GM20431 (cell line): ENCODE measurements at regions not wholly inside any gene's neighbourhood (a gene's known extent, or its start where the extent isn't known, plus 50 kb on each side); places are given as distances from the start of the nearest gene placed in this dataset.

Experiments used
- in situ Hi-C: fragments of 300-500 bp; cut with MseI, MboI; formaldehyde crosslinking; loops from one replicate; pipeline ENCODE4 v1.15.0; 2020; ENCODE audit warnings: low sequenced_read_pairs; ENCODE audit not compliant: unreplicated experiment

DNA sequence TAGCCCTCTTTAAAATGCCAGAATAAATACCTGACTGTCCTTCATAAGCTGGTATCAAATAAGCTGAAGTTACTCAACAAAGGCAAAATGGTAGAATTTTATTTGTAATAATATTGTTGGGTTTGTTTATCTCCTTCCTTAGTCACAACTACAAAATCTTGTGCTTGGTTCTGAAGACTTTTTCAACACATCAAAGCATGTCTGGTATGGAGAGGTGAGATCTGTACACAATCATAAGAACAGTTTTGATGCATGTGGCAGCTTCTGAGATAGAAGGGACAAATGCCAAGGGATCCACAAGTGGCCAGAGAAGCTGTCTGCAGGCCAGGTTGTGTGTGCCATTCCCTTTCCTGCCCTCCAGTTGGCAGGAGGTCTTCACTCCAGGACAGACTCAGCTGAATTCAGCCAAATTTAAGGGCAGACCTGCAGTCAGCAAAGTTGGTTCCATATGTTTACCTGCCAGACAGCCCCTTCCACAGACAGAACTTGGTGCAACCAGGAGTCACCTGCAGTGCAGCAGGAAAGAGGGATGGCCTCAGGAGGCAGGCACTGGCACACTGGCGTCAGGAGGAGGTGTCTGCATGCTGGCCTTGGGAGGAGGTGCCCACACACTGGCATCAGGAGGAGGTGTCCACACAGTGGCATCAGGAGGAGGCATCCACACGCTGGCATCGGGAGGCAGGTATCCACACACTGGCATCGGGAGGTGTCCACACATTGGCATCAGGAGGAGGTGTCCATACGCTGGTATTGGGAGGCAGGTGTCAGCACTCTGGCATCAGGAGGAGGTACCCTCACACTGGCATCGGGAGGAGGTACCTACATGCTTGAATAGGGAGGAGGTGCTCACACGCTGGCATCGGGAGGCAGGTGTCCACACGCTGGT lies 93.1 kb upstream of the IKZF1 start:
- in situ Hi-C loops, result loop anchor here (25.0 kb wide), 1 partner anchor 201 kb away; no protein-coding TSS in a partner anchor

DNA sequence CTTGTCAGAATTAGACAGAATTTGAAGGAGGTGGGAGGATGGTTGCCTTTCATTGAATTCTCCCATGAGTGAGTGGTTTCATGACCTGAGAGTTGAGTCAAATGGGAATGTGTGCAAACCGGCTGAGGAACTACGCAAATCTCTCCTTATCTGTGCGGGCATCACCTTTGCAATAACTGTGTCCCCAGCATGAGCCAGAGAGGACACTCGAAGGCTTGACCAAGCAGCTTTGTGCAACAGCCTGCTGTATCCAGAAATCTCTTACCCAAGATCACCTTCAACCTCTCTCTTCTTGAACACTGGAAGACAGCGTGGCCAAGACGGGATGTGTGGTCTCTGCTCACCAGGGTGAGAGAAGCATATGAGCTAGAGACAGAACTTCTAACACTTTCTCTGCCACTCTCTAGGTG lies 93.8 kb upstream of the IKZF1 start:
- in situ Hi-C loops, result loop anchor here (25.0 kb wide), 1 partner anchor 202 kb away; no protein-coding TSS in a partner anchor

DNA sequence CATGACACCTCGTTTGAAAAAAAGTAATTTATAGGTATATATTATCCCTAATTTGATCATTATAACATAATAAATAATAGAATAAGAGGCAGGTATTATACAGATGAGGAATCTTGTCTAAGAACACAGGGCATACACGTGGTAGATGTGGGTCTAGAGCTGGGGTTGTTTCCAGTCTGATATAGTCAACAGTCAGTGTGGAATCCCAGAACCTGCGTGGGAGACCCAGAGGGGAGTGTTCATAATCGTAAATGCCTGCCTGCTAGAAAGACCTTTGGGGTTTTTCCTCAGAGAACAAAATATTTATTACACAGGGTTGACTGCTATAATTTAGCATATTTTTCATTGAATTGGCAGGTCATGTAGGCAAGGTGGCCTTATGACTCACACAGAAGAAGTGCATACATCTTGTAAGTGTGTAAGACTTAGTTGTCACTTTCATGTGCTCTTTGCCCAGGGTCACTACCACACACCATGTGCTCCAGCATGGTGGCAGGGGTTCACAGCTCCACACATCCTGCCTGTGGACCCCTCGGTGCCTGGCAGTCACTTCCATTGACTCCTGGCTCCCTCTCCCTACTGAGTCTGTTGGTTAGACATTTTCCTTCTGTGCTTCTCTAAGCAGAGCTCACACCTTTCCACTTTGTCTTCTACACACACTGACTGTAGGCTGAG lies 94.9 kb upstream of the IKZF1 start:
- in situ Hi-C loops, result loop anchor here (25.0 kb wide), 1 partner anchor 203 kb away; no protein-coding TSS in a partner anchor

DNA sequence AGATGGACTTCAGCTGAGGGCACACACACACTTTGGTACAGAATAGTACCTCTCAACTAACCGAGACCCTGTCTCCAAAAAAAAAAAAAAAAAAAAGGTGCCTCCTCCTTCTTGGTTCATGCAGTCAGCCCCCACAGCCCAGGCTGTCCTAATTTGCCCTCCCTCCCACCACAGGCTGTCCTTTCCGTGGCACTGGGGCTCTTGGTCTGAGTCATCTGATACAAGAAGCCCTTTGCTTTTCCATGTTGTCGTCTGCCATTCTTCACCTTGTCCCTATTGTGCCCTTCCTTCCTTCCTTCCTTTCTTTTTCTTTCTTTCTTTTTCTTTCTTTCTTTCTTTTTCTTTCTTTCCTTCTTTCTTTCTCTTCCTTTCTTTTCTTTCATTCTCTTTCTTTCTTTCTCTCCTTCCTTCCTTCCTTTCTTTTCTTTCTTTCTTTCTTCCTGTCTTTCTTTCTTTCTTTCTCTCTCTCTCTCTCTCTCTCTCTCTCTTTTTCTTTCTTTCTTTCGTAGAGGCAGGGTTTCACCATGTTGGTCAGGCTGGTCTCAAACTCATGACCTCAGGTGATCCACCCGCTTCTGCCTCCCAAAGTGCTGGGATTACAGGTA lies 96.0 kb upstream of the IKZF1 start:
- in situ Hi-C loops, result loop anchor here (25.0 kb wide), 1 partner anchor 204 kb away; no protein-coding TSS in a partner anchor

DNA sequence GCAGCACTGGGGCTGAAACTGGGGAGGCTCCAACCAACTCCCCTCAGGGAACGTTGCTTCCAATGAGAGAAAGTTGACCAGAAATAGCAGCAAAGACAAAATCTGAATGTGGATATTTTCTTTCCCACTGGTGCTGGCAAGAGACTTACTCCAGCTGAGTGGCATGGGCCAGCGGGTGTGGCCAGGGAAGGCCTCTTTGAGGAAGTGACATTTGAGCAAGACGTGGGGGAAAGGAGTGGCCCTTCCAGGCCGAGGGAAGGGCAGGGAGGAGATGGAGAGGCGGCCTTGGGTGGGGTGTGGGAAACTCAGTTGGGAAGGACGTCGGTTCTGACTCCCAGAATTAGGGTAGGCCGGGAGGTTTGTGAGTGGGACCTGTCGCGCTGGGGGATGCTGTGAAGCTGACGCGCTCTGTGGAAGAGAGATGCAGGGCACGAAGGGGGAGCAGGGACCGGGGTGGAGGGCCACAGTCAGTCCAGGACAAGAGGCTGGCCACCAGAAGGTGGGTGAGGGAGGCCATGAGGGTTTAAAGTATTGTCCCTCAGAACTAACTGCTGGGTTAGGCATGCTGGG lies 96.7 kb upstream of the IKZF1 start:
- in situ Hi-C loops, result loop anchor here (25.0 kb wide), 1 partner anchor 205 kb away; no protein-coding TSS in a partner anchor

DNA sequence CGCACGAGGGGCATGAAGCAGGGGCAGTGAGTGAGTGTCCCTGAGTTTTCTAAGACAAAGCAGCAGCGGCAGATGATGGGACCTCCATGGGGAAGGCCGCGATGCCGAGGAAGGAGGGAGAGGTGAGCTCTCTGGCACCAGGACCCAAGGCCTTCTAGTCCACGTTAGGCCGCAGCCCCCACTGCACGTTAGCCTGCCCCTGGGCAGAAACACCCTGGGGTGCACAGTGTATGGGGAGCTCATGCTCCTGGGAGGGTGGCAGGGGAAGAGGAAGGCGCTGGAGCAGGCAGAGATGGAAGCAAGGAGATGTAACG lies 97.3 kb upstream of the IKZF1 start:
- in situ Hi-C loops, result loop anchor here (25.0 kb wide), 1 partner anchor 205 kb away; no protein-coding TSS in a partner anchor

DNA sequence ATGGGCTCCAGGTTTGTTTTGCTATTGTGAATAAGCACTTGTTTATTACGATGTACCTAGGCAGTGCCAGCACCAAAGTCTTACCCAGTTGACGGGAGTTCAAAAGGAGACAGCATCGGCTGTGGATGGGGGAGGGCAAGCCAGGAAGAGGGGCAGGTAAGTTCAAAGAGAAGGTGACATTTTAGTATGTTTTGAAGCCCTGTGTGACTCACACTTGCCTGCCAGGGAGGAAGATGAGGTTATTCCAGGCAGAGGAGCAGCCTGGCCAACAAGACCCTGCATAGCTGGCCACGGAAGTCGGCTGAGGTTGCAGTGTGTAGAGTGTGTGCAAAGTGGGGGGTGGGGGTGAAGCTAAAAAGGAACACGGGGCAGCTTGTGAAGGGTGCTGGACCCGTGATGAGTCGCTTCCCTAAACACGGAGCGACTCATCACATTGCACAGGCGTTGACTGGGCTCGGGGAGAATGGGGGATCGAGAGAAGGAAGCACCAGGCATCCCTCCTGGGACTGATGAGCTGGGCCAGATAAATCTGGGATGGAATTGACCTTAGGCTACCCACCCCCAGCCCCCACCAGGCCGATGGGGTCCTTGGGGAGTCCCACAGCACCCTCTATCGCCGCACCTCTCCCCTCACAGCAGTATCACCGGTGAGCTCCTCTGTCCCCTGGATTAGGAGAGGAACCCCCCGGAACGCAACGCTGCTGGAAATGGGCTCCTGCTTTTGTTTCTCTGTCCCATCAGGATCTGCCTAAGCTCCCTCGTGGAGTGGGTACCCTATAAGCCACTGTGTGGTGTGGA lies 97.9 kb upstream of the IKZF1 start:
- in situ Hi-C loops, result loop anchor here (25.0 kb wide), 1 partner anchor 206 kb away; no protein-coding TSS in a partner anchor

DNA sequence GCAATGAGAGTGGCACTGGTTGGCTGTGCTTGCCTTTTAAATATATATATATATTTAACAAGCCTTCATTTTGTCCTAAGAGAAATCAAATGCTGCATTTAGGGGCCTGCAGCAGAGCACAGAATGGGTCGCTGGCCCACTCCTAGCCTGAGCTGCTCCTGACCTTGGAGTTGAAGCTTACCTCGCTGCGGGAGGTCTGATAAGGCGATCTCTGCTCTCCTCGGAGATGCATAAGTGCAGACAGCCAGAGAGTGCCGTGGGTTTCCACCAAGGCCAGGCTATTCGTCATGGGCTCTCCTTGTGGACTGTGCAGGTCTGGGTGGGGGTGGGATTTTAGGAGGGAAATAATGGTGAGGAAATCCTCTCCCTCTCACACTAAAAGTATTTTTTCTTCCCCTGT lies 99.5 kb upstream of the IKZF1 start:
- in situ Hi-C loops, result loop anchor here (25.0 kb wide), 1 partner anchor 207 kb away; no protein-coding TSS in a partner anchor

DNA sequence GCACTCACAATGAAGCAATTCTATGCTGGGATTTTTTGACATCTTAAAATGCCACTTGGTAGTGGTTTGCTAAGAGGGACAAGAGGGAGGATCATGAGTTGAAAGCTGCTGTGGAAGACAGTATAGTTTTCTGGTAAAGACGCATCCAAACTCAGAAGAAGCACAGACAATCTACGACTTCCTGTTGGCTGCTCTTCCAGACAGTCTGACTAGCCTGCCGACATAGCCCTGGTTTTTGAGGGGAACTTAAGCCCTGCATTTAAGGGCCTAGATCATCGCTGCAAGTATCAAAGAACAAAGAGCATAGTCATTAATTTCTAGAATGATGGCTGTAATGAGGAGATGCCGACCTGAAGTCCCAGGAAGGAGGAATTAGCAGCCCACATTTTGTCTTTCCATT lies 99.9 kb upstream of the IKZF1 start:
- in situ Hi-C loops, result loop anchor here (25.0 kb wide), 1 partner anchor 208 kb away; no protein-coding TSS in a partner anchor

DNA sequence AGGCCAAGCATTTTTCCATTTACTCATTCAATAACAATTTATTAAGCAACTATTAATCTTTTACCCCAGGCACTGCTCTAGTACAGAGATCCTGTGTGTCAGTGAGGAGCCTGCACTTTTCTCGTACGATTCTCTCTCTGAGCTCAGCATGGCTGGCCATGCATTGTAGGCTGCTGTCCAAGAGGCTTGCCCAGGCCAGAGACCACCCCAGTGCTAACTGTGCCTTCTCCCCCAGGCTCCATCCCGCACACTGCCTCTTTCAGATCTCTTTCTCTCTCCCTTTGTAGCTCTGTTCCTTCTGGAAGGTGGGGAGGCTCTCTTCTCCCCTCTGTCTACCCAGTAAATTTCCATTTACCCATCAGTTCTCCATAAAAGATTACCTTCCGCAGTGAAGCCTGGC lies 101.0 kb upstream of the IKZF1 start:
- in situ Hi-C loops, result loop anchor here (25.0 kb wide), 1 partner anchor 209 kb away; no protein-coding TSS in a partner anchor

DNA sequence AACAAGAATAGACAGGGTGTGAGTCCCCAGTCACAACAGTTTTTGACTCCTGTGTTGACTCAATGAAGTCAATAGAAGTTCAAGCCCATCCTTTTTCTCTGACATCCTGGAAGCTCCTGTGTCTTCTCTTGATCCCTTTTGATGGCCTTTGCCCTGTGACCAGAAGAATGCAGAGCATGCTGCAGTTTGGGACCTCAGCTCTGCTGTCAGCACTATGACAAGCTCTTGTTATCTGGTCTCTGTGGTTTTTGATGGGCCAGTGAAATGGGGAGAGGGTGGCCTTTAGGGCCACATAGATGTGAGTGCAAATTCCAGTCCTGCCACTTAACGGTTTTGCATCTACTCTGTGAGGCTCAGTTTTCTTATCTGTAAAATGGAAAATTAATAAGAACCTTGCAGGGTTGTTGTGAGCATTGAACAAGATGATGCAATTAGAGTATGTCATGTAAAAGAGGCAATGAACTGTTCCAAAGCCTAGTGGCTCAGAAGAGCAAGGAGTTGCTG lies 102.4 kb upstream of the IKZF1 start:
- in situ Hi-C loops, result loop anchor here (25.0 kb wide), 1 partner anchor 210 kb away; no protein-coding TSS in a partner anchor

DNA sequence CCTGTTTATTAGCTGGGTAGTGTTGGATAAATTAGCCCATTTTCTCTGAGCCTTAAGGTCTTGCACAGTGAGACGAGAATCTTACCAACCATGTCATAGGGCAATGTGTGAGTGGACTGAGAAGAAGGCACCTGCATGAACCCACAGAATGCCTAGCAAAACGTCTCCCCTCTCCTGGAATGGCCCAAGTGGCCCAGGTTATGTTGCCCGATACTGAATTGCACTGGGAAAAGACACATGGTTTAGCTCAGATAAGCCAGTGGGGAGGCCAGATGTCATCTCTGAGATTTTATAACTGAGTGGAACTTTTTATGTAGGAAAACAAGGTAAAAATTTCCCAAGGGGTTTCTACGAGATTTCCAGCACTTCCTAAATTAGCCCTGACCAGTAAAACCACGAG lies 104.7 kb upstream of the IKZF1 start:
- in situ Hi-C loops, result loop anchor here (25.0 kb wide), 1 partner anchor 212 kb away; no protein-coding TSS in a partner anchor

DNA sequence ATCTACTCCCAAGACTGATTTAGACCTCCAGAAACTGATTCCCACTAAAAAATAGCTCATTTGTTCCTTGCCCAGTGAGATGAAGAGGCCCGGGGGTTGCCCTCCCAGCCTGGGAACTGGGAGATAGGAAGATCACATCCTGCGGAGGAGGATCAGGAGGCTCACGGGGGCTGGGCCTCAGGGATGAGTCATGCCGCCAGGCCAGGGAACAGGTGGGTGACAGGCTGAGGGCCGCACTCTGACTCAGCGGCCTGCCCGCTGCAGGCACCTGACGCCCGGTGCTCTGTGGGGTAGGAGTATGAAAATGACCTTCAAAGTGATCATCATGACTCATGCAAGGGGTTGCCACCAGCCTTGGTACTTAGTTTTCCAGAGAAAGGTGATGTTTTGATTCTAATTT lies 104.5 kb upstream of the ZPBP start:
- in situ Hi-C loops, result no loop called here

DNA sequence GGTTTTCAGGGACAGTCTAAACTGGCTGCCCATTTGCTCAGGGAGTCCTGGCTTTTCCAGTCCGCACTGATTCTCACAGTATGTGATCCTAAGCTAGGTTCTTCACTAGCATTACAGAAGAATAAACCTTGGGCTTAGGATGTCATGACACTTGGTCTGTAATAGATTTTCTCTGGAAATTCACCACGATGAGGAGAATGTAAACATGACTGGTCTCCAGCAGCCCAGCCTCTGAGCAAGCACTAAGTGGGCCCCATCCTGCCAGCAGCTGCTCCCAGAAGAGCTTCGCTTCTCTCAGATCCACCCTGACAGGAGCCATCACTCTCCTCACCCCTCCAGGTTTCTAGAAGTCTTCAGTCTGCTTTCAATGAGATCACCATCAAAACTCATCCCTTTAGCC lies 103.7 kb upstream of the ZPBP start:
- in situ Hi-C loops, result no loop called here

DNA sequence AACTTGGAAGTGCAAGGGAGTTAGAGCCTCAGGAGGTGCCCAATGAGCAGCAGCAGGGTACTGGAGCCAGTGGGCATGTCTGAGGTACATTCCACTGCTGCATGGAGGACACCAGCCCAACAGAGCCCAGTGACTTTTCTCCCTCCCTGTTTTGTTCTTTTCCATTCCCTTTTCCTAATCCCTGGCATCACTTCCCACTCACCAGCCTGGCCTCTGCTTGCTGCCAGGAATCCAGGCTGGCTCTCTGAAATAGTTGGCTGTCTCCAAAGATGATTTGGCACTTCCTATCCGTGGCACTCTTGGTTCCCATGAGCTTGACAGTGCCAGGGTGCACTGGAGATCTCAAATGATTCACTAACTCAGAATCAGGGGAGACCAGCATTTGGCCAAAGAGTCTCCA lies 97.7 kb upstream of the ZPBP start:
- in situ Hi-C loops, result no loop called here

DNA sequence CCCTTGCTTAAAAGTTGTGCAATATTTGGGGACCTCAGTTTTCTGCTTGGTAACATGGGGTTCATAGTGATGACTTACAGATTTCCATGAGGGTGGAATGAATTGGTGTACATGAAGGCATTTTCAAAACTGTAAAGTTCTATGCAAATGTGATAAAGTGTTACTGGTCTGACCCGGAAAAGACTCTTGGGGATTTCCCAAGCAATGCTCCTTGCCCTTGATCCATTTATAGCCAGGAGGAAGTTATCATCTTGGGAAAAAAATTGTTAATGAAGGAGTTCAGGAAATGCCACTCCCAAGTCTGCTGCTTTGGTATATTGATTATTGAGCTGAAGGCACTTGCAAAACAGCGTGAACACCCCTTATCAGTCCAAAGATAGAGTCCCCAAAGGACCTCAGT lies 96.3 kb upstream of the ZPBP start:
- in situ Hi-C loops, result no loop called here

DNA sequence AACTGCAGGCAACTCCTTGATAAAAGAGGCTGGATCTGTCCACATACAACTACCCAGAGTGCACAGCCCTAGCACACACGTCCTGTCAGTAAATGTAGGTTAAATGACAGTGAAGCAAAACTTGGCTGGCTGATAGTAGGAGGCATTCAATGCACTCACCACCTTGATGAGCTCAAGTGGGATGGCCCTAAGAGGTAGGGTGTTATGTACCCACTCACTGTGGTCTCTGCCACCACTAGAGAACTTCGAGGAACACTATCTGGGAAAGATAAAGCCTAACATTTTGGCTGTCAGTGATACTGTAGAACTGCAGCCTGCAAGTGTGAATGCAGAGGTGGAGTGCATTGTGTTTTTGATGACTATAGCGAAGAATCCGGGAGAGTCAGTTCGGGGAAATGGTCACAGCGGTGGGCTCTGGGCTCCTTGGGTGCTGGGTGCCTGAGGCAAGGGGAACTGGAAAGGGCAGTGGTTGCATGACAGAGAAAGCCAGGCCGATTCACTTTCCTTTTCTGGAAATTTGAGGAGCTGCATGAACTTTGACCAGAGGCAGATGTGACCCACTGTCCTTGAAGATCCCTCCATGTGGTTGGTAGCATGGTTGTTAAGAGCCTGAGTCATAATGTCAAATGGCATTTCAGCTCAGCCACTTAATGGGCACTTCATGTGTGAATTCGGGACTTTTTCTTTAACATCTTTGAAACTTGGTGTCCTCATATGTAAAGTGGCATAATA lies 93.1 kb upstream of the ZPBP start:
- in situ Hi-C loops, result no loop called here

DNA sequence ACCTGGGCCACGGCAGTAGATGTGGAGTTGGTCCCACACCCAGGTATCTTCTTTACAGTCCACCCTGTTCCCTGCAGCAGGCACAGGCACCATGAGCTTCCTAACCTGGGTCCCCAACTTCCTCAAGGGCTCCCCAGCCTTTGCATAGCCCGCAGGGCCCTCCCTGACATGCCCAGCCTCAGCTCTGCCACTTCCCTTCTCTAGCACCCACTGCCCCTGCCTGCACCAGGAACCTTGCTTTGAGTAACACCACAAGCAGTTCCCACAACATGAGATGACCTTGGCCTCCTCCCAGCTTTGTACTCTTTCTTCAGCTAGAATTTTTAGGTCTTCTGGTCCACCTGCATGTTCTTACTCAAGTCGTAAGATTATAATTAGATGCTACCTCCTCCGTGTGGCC lies 92.2 kb upstream of the ZPBP start:
- in situ Hi-C loops, result no loop called here
